ENCODE measurements at regions not wholly inside any gene's neighbourhood (a gene's known extent, or its start where the extent isn't known, plus 50 kb on each side); places are given as distances from the start of the nearest gene placed in this dataset.

GRCh38 chr1:79688932-79689331 is 682.4 kb upstream of the ADGRL4 start:
- TF ChIP-seq, protein P1, sequence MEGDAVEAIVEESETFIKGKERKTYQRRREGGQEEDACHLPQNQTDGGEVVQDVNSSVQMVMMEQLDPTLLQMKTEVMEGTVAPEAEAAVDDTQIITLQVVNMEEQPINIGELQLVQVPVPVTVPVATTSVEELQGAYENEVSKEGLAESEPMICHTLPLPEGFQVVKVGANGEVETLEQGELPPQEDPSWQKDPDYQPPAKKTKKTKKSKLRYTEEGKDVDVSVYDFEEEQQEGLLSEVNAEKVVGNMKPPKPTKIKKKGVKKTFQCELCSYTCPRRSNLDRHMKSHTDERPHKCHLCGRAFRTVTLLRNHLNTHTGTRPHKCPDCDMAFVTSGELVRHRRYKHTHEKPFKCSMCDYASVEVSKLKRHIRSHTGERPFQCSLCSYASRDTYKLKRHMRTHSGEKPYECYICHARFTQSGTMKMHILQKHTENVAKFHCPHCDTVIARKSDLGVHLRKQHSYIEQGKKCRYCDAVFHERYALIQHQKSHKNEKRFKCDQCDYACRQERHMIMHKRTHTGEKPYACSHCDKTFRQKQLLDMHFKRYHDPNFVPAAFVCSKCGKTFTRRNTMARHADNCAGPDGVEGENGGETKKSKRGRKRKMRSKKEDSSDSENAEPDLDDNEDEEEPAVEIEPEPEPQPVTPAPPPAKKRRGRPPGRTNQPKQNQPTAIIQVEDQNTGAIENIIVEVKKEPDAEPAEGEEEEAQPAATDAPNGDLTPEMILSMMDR (IDR thresholded peaks at IDR 0.05): no peak
- H3K4me1 Mint-ChIP-seq: no peaks in the 10 kb centered on the region
- no peak overlapping the region for H3K4me3 Mint-ChIP-seq
- H3K9ac ChIP-seq (ENCODE audit: insufficient read depth, low read length, poor library complexity, severe bottlenecking): no peak overlapping the region
- H3K36me3 ChIP-seq (replicated peaks in 1 of 2; ENCODE audit: control insufficient read depth in 1 of 2, insufficient read depth in 2 of 2, low read length in 2 of 2): no peaks in the 10 kb centered on the region
- no peak overlapping the region for H3K4me2 ChIP-seq (replicated peaks; ENCODE audit: extremely low read depth, low read length, poor library complexity, severe bottlenecking)
- no peak overlapping the region for H2AFZ ChIP-seq (ENCODE audit: insufficient read depth, low read depth, low read length, poor library complexity, severe bottlenecking)
- intact Hi-C loops (cut with micrococcal nuclease): no loop called here
- no peak overlapping the region for H3K27ac ChIP-seq (ENCODE audit: low read depth in 1 of 2, low read length in 2 of 2)
- no peaks in the 10 kb centered on the region for H3K27me3 ChIP-seq (ENCODE audit: control insufficient read depth in 2 of 2, insufficient read depth in 2 of 2, low read length in 2 of 2)
- H3K4me3 ChIP-seq (replicated peaks in 1 of 3; ENCODE audit: low read depth in 2 of 3, low read length in 3 of 3): no peak overlapping the region
- no peaks in the 10 kb centered on the region for H3K79me2 ChIP-seq (ENCODE audit: insufficient read depth, low read length)
- H3K4me1 ChIP-seq (ENCODE audit: control insufficient read depth in 1 of 2, insufficient read depth in 2 of 2, low read length in 2 of 2): no peaks in the 10 kb centered on the region
- WGBS (ENCODE audit: insufficient coverage): no CpG with 5 or more reads among the region's 2 CpGs
- no peaks in the 10 kb centered on the region for H4K20me1 ChIP-seq (ENCODE audit: insufficient read depth, low read length)
- H3K9me3 Mint-ChIP-seq: peaks cover 2 to 9% (median 3%) of the 10 kb centered on the region in 7 donors
- H3K9me3 ChIP-seq (replicated peaks in 1 of 2; ENCODE audit: control insufficient read depth in 1 of 2, insufficient read depth in 1 of 2, low read length in 2 of 2): peaks cover 7 to 12% of the 10 kb centered on the region in 2 donors
- H3K36me3 Mint-ChIP-seq: no peaks in the 10 kb centered on the region
- no peak overlapping the region for H3K27ac Mint-ChIP-seq
- H3K27me3 Mint-ChIP-seq (ENCODE audit: low read depth in 3 of 3): no peaks in the 10 kb centered on the region
- no peak for DNase-seq

DNA sequence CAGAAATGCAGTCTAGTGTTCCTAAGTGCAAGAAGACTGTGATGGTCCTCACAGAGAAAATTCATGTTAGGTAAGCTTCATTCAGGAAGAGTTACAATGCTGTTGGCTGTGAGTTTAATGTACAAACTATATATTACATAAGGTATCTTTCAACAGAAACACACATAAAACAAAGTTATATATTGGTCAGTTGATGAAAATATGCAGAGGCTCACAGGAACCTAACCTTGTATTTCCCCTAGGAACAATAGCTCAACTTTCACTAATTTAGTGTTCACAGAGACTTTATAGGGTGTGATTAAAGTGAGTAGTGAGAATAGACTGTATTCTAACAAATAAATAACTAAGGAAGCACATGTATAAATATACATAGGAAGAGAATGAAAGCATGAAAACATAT is 676.9 kb upstream of the ADGRL4 start:
- H3K27me3 ChIP-seq (ENCODE audit: control insufficient read depth in 2 of 2, insufficient read depth in 2 of 2, low read length in 2 of 2): no peaks in the 10 kb centered on the region
- TF ChIP-seq, protein P1 (IDR thresholded peaks at IDR 0.05): no peak

More for the DNA sequence above, 676.9 kb upstream of the ADGRL4 start:
- Histone ChIP-seq H3K36me3 (replicated peaks in 1 of 2; ENCODE audit: control insufficient read depth in 1 of 2, insufficient read depth in 2 of 2, low read length in 2 of 2) (no peaks in the 10 kb centered on the region), H3K4me3 (replicated peaks in 1 of 3; ENCODE audit: low read depth in 2 of 3, low read length in 3 of 3) (no peak overlapping the region), H3K9ac (ENCODE audit: insufficient read depth, low read length, poor library complexity, severe bottlenecking) (no peak overlapping the region), H2AFZ (ENCODE audit: insufficient read depth, low read depth, low read length, poor library complexity, severe bottlenecking) (no peak overlapping the region), H3K4me2 (replicated peaks; ENCODE audit: extremely low read depth, low read length, poor library complexity, severe bottlenecking) (no peak overlapping the region), H4K20me1 (ENCODE audit: insufficient read depth, low read length) (no peaks in the 10 kb centered on the region), H3K4me1 (ENCODE audit: control insufficient read depth in 1 of 2, insufficient read depth in 2 of 2, low read length in 2 of 2) (no peaks in the 10 kb centered on the region), H3K9me3 (replicated peaks in 1 of 2; ENCODE audit: control insufficient read depth in 1 of 2, insufficient read depth in 1 of 2, low read length in 2 of 2) (peaks cover 7 to 15% of the 10 kb centered on the region in 2 donors), H3K27ac (ENCODE audit: low read depth in 1 of 2, low read length in 2 of 2) (no peak overlapping the region), H3K79me2 (ENCODE audit: insufficient read depth, low read length) (no peaks in the 10 kb centered on the region)
- Mint-ChIP-seq H3K36me3 (no peaks in the 10 kb centered on the region), H3K27ac (no peak overlapping the region), H3K4me3 (no peak overlapping the region), H3K27me3 (ENCODE audit: low read depth in 3 of 3) (no peaks in the 10 kb centered on the region), H3K4me1 (no peaks in the 10 kb centered on the region), H3K9me3 (peaks cover 0 to 13% (median 9%) of the 10 kb centered on the region in 7 donors)
- no peak for DNase-seq
- intact Hi-C loops (cut with micrococcal nuclease): no loop called here
